GM12892 (cell line): ENCODE measurements at regions not wholly inside any gene's neighbourhood (a gene's known extent, or its start where the extent isn't known, plus 50 kb on each side); places are given as distances from the start of the nearest gene placed in this dataset.

Source experiments
- POLR2A ChIP-seq: IDR thresholded peaks from 2 replicates; pipeline ENCODE4 v1.6.1; 2011; ENCODE audit warnings: low read depth, low read length, control low read depth
- TAF1 ChIP-seq: IDR thresholded peaks from 2 replicates; pipeline ENCODE4 v1.6.1; 2011; ENCODE audit warnings: low read depth, mild to moderate bottlenecking, control low read depth, low read length, borderline replicate concordance

- TF ChIP-seq TAF1 (no peak), POLR2A (no peak)
These were observed 437.4 kb downstream of the RMST start for GRCh38 chr12:97899956-97900355.
